ENCODE measurements at regions not wholly inside any gene's neighbourhood (a gene's known extent, or its start where the extent isn't known, plus 50 kb on each side); places are given as distances from the start of the nearest gene placed in this dataset.

- DNase-seq = no peak
- H3K4me3 Mint-ChIP-seq = no peak overlapping the region
- H3K27me3 Mint-ChIP-seq (ENCODE audit: insufficient read depth) = peaks cover 1% of the 10 kb centered on the region; the same call in 1 of the 2 replicates
- no peaks in the 10 kb centered on the region for H3K9me3 Mint-ChIP-seq
- no peak overlapping the region for H3K27ac Mint-ChIP-seq
- no peaks in the 10 kb centered on the region for H3K36me3 Mint-ChIP-seq (ENCODE audit: low read depth)
- no peaks in the 10 kb centered on the region for H3K4me1 Mint-ChIP-seq (ENCODE audit: low read depth)
- TF ChIP-seq CTCF (IDR thresholded peaks at IDR 0.05) = no peak
These were observed 406.6 kb downstream of the FAM170A start for GRCh38 chr5:120035815-120036577.

- no peaks in the 10 kb centered on the region for H3K36me3 Mint-ChIP-seq (ENCODE audit: low read depth)
- no peaks in the 10 kb centered on the region for H3K4me1 Mint-ChIP-seq (ENCODE audit: low read depth)
These were observed 408.1 kb downstream of the FAM170A start for GRCh38 chr5:120037451-120037850.

DNA sequence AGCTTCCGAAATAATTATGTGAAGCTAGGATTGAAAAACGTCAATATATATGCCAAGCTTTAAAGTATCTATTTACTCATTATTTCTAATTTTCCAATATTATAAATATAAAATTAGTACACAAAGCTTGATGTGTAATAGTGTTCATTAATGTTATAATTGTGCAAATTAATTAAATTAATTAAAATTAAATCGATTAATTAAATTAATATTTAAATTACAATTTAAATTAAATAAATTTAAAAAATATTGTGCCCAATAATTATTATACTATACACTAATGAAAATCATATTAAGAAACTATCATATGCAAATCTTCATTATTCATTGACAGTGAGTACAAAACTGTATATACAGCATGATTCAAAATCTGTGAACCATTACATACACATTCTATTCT is 409.8 kb downstream of the FAM170A start:
- Mint-ChIP-seq H3K9me3 (no peaks in the 10 kb centered on the region), H3K36me3 (ENCODE audit: low read depth) (no peaks in the 10 kb centered on the region), H3K27me3 (ENCODE audit: insufficient read depth) (peaks cover 3% of the 10 kb centered on the region; the same call in 1 of the 2 replicates), H3K27ac (no peak overlapping the region), H3K4me1 (ENCODE audit: low read depth) (no peaks in the 10 kb centered on the region), H3K4me3 (no peak overlapping the region)
- DNase-seq = no peak
- no peak for TF ChIP-seq CTCF (IDR thresholded peaks at IDR 0.05)

More at GRCh38 chr5:120037451-120037850, 408.1 kb downstream of the FAM170A start:
- no peak for DNase-seq
- H3K27ac Mint-ChIP-seq = no peak overlapping the region
- H3K4me3 Mint-ChIP-seq = no peak overlapping the region
- peaks cover 3% of the 10 kb centered on the region; the same call in 1 of the 2 replicates for H3K27me3 Mint-ChIP-seq (ENCODE audit: insufficient read depth)
- TF ChIP-seq CTCF (IDR thresholded peaks at IDR 0.05) = no peak
- no peaks in the 10 kb centered on the region for H3K9me3 Mint-ChIP-seq

- Mint-ChIP-seq H3K4me3 (no peak overlapping the region), H3K9me3 (no peaks in the 10 kb centered on the region), H3K4me1 (ENCODE audit: low read depth) (no peaks in the 10 kb centered on the region), H3K36me3 (ENCODE audit: low read depth) (no peaks in the 10 kb centered on the region), H3K27me3 (ENCODE audit: insufficient read depth) (peaks cover 3% of the 10 kb centered on the region; the same call in 1 of the 2 replicates), H3K27ac (no peak overlapping the region)
- DNase-seq = no peak
- no peak for TF ChIP-seq CTCF (IDR thresholded peaks at IDR 0.05)
These were observed 414.1 kb downstream of the FAM170A start for GRCh38 chr5:120043431-120043830.

GRCh38 chr5:120052916-120053828 is 410.9 kb upstream of the PRR16 start:
- H3K27ac Mint-ChIP-seq = no peak overlapping the region
- no peak overlapping the region for H3K4me3 Mint-ChIP-seq
- peaks cover 21% of the 10 kb centered on the region for H3K4me1 Mint-ChIP-seq (ENCODE audit: low read depth)
- no peaks in the 10 kb centered on the region for H3K27me3 Mint-ChIP-seq (ENCODE audit: insufficient read depth)
- no peak for DNase-seq
- no peaks in the 10 kb centered on the region for H3K9me3 Mint-ChIP-seq
- H3K36me3 Mint-ChIP-seq (ENCODE audit: low read depth) = no peaks in the 10 kb centered on the region
- TF ChIP-seq CTCF (IDR thresholded peaks at IDR 0.05) = no peak
